ENCODE measurements at regions not wholly inside any gene's neighbourhood (a gene's known extent, or its start where the extent isn't known, plus 50 kb on each side); places are given as distances from the start of the nearest gene placed in this dataset.

GRCh38 chr4:16995451-16995850 is 97.0 kb upstream of the LDB2 start:
- 48 to 52% methylated on average over 1 of the region's 1 CpG for WGBS, 2 donors
- H3K27ac ChIP-seq = no peak overlapping the region
- no peaks in the 10 kb centered on the region for H3K27me3 ChIP-seq
- intact Hi-C loops (cut with DNase I) = no loop called here
- DNase-seq (no peak), ATAC-seq (no peak)
- no peak for TF ChIP-seq CTCF (IDR thresholded peaks at IDR 0.05)
- no peaks in the 10 kb centered on the region for H3K36me3 ChIP-seq
- peaks cover 0 to 8% (median 0%) of the 10 kb centered on the region in 9 donors for H3K4me1 ChIP-seq
- no peaks in the 10 kb centered on the region for H3K9me3 ChIP-seq
- no peak overlapping the region for H3K4me3 ChIP-seq

GRCh38 chr4:16993956-16994840 is 95.8 kb upstream of the LDB2 start:
- no peak for TF ChIP-seq CTCF (IDR thresholded peaks at IDR 0.05)
- no peaks in the 10 kb centered on the region for H3K36me3 ChIP-seq
- H3K27ac ChIP-seq = no peak overlapping the region
- no peak overlapping the region for H3K4me3 ChIP-seq
- 61 to 73% methylated on average over 5 of the region's 5 CpGs for WGBS, 2 donors
- ATAC-seq (no peak), DNase-seq (no peak)
- peaks cover 0 to 8% (median 0%) of the 10 kb centered on the region in 9 donors for H3K4me1 ChIP-seq
- no peaks in the 10 kb centered on the region for H3K9me3 ChIP-seq
- no peaks in the 10 kb centered on the region for H3K27me3 ChIP-seq
- intact Hi-C loops (cut with DNase I) = no loop called here

- ATAC-seq (no peak), DNase-seq (no peak)
- intact Hi-C loops (cut with DNase I) = no loop called here
- no peak for TF ChIP-seq CTCF (IDR thresholded peaks at IDR 0.05)
- no peaks in the 10 kb centered on the region for H3K27me3 ChIP-seq
- H3K36me3 ChIP-seq = no peaks in the 10 kb centered on the region
- H3K4me1 ChIP-seq = peaks cover 0 to 8% (median 0%) of the 10 kb centered on the region in 9 donors
- 50 to 57% methylated on average over 5 of the region's 5 CpGs for WGBS, 2 donors
- no peak overlapping the region for H3K4me3 ChIP-seq
- no peaks in the 10 kb centered on the region for H3K9me3 ChIP-seq
- no peak overlapping the region for H3K27ac ChIP-seq
Observed at GRCh38 chr4:16992566-16993225, 94.3 kb upstream of the LDB2 start.

- Histone ChIP-seq H3K36me3 (no peaks in the 10 kb centered on the region), H3K9me3 (no peaks in the 10 kb centered on the region), H3K4me3 (no peak overlapping the region), H3K27me3 (no peaks in the 10 kb centered on the region), H3K4me1 (peaks cover 0 to 8% (median 0%) of the 10 kb centered on the region in 9 donors), H3K27ac (no peak overlapping the region)
- 51 to 65% methylated on average over 5 of the region's 5 CpGs for WGBS, 2 donors
- intact Hi-C loops (cut with DNase I) = no loop called here
- TF ChIP-seq CTCF (IDR thresholded peaks at IDR 0.05) = no peak
- DNase-seq (no peak), ATAC-seq (no peak)
Observed at GRCh38 chr4:16991450-16991849, 93.0 kb upstream of the LDB2 start.

Measured in heart right ventricle (tissue), 16 donors.